ENCODE measurements at regions not wholly inside any gene's neighbourhood (a gene's known extent, or its start where the extent isn't known, plus 50 kb on each side); places are given as distances from the start of the nearest gene placed in this dataset.
A peak's percentile ranks its signal among the peaks of the same experiment; 100 is the strongest.
"Not testable (repeated sequence)": the region's sequence is repeated elsewhere in the genome, so short reads cannot be mapped to it uniquely, and the experiment has no call there.

- Histone ChIP-seq H3K4me3 (no peak overlapping the region), H3K9me3 (no peaks in the 10 kb centered on the region), H3K27ac (no peak overlapping the region), H3K36me3 (no peaks in the 10 kb centered on the region), H3K27me3 (peaks cover 0 to 15% (median 4%) of the 10 kb centered on the region in 4 donors), H3K4me1 (no peaks in the 10 kb centered on the region)
- ATAC-seq = no peak
- WGBS, 2 donors = 93 to 94% methylated on average over 16 of the region's 16 CpGs
- no peak for FAIRE-seq
- no peak for TF ChIP-seq CTCF (IDR thresholded peaks at IDR 0.05)
- peak in 1 of 6 donors; percentile 41 for DNase-seq
- intact Hi-C loops (cut with DNase I) = no loop called here
These were observed 94.0 kb upstream of the ANKRD30BL start for GRCh38 chr2:132255714-132256113.

- Histone ChIP-seq H3K9me3 (no peaks in the 10 kb centered on the region), H3K4me3 (peak overlapping the region in 1 of 4 donors; percentile 35), H3K27me3 (peaks cover 0 to 15% (median 4%) of the 10 kb centered on the region in 4 donors), H3K36me3 (no peaks in the 10 kb centered on the region), H3K4me1 (no peaks in the 10 kb centered on the region), H3K27ac (no peak overlapping the region)
- ATAC-seq = no peak
- FAIRE-seq = no peak
- intact Hi-C loops (cut with DNase I) = no loop called here
- no peak for TF ChIP-seq CTCF (IDR thresholded peaks at IDR 0.05)
- DNase-seq = peak in 1 of 6 donors; percentile 59
- 11 to 22% methylated on average over 48 to 68 of the region's 68 CpGs for WGBS, 2 donors
These were observed 94.6 kb upstream of the ANKRD30BL start for GRCh38 chr2:132256251-132256902.

- H3K36me3 ChIP-seq; DNase-seq; H3K27ac ChIP-seq; FAIRE-seq; H3K4me1 ChIP-seq; H3K9me3 ChIP-seq; intact Hi-C loops (cut with DNase I): not testable (repeated sequence)
- 2 to 4% methylated on average over 32 to 34 of the region's 34 CpGs for WGBS, 2 donors
- peak in 1 of 4 donors; percentile 25 for ATAC-seq
- H3K27me3 ChIP-seq = peaks cover 0 to 15% (median 4%) of the 10 kb centered on the region in 4 donors
- peak overlapping the region in 3 of 4 donors; percentile 7 to 35 (median 22) for H3K4me3 ChIP-seq
These were observed 95.2 kb upstream of the ANKRD30BL start for GRCh38 chr2:132256903-132257300.

GRCh38 chr2:132257301-132258171 is 95.8 kb upstream of the ANKRD30BL start:
- peak overlapping the region in 3 of 4 donors; percentile 7 to 35 (median 22) for H3K4me3 ChIP-seq
- peak in 1 of 4 donors; percentile 39 for ATAC-seq

GRCh38 chr2:132259276-132259675 is 97.5 kb upstream of the ANKRD30BL start:
- H3K4me1 ChIP-seq; H3K27ac ChIP-seq; intact Hi-C loops (cut with DNase I); FAIRE-seq; H3K9me3 ChIP-seq; H3K4me3 ChIP-seq; ATAC-seq; H3K36me3 ChIP-seq; DNase-seq: not testable (repeated sequence)
- peaks cover 0 to 15% (median 4%) of the 10 kb centered on the region in 4 donors for H3K27me3 ChIP-seq
- WGBS, 2 donors = 85 to 91% methylated on average over 13 of the region's 13 CpGs

More at GRCh38 chr2:132257301-132258171, 95.8 kb upstream of the ANKRD30BL start:
- WGBS, 2 donors = 8 to 9% methylated on average over 62 to 79 of the region's 79 CpGs
- H3K4me1 ChIP-seq; H3K9me3 ChIP-seq; FAIRE-seq; intact Hi-C loops (cut with DNase I); H3K36me3 ChIP-seq; H3K27ac ChIP-seq: not testable (repeated sequence)
- peak in 1 of 6 donors; percentile 67 for DNase-seq
- H3K27me3 ChIP-seq = peaks cover 0 to 15% (median 4%) of the 10 kb centered on the region in 4 donors

GRCh38 chr2:132265595-132265994 is 103.8 kb upstream of the ANKRD30BL start:
- H3K4me1 ChIP-seq; intact Hi-C loops (cut with DNase I); FAIRE-seq; H3K36me3 ChIP-seq; DNase-seq; ATAC-seq; H3K27ac ChIP-seq; H3K4me3 ChIP-seq; H3K27me3 ChIP-seq; H3K9me3 ChIP-seq: not testable (repeated sequence)
- 81 to 88% methylated on average over 12 of the region's 12 CpGs for WGBS, 2 donors

Data from pancreas (tissue), 10 donors.